ENCODE measurements at regions not wholly inside any gene's neighbourhood (a gene's known extent, or its start where the extent isn't known, plus 50 kb on each side); places are given as distances from the start of the nearest gene placed in this dataset.

DNA sequence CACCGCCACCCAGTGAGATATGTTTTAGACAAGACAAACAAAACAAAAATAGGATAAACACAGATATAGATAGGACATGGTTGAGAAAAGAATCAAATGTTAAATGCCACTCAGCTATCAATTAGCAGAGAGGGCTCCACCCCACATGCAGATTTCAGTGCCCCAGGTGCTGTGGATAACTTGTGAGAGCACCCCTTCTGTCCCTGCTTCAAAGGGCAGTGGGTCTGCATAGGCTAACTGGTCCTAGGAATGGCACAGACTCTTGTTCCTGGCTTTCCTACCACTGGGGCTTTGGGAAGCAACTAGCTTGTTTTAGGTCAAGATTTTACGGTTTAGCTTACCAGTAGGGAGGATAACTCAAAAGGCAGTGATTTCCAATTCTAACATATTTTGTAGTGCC, 460.3 kb downstream of the TSHZ3 start:
- no peak for DNase-seq

DNA sequence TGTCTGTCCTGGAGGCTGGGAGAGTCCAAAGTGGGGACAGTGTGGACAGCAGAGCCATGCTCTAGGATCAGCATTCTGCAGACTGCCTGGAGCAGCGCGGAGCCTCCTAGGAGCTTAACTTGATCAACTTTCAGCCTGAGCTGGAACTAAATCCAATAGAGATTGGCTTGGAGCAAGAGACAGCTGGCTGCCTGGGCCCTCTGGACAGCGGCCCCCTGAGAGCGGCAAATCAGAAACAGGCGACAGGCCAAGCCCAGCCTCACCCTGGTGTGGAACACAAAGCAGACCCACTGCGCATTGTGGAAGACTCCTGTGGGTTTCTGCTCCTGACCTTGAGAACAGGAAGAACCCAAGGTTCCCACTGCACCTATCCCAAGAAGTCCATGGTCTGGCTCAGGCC, 462.2 kb downstream of the TSHZ3 start:
- DNase-seq, result no peak

DNA sequence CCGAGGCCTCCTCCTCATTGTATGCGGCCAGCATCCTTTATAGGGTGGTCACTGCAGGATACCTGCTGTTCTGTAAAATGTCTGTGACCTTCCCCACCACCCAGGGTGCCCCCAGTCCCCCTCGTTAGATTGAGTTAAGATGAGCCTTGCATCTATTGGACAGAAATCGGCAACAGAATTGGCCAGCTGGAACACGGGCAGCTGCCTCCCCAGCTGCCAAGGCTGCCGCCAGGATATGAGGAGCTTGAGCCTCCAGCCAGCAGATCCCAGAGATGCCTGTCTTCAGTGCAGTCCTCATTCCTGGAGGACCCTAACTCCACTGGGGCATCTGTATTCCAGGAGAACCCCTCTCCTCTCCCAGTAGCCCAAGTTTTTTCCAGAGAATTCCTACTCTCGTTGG, 463.0 kb downstream of the TSHZ3 start:
- DNase-seq, result no peak

DNA sequence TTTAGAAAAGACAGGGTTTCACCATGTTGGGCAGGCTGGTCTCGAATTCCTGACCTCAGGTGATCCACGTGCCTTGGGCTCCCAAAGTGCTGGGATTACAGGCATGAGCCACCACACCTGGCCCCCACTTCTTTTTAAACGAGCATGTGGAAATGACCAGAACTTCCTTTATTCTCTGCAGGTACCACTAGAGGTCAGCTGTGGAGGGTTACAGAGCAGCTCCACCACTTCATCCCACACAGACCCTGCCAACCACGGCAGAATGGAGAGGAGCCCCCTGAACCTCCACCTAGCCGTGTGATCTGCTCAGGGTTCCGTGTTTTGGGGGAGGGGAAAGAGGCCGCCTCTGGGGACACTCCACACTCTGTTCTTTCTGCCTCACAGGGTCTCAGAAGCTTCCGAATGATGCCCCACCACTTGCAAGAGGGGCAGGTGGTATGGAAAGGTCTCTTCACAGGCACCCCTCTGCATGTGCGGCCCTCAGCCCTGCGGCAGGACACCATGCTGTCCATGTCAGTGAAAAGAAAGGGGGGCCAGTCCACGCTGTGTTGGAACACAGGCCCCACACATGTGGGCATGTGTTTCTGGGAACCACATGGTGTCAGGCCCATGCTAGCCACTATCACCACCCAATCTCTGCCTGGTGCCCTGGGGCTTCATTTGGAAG, 465.0 kb downstream of the TSHZ3 start:
- DNase-seq, result no peak

DNA sequence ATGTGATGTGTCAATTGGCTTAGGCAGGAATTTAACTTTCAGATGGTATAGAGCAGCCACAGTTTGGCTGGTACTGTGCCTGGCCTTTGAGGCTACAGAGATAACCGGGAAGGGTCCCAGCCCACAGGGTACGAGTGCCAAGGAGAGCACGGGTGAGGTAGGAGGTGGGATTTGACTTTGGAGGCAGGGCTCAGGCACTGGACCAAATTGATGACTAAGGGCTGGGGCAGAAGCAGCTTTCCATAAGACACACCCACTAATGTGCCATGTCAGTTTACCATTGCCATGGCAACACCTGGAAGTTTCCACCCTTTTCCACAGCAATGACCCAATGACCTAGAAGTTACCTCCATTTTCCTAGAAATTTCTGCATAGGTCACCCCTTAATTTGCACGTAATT, 466.2 kb downstream of the TSHZ3 start:
- no peak for DNase-seq

DNA sequence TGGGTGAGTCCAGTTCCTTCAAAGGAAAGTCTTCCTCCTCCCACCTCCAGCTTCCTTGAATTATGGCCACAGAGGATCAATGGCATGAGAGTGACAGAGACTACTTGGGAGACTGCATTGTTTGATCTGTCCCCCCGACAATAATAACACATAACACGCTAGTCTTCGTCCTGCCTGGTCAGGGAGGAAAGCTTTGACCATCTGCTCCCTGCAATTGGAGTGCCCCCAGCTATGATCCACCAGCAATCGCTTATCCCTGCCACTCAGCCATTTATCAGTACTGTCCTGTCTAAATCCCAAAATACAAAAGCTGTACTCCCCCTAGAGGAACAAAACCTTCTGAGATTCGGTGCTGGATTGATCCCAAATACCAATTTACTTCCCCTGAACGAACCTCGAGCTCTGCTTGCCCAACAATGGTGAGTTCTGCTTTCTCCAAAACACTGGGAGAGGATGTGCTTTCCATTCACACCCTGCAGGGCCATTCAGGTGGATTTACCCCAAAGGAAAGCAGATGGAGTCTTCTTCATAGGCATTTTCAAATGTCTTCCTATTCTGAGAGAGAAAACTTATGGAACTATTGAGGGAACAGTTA, 466.7 kb downstream of the TSHZ3 start:
- DNase-seq, result no peak

DNA sequence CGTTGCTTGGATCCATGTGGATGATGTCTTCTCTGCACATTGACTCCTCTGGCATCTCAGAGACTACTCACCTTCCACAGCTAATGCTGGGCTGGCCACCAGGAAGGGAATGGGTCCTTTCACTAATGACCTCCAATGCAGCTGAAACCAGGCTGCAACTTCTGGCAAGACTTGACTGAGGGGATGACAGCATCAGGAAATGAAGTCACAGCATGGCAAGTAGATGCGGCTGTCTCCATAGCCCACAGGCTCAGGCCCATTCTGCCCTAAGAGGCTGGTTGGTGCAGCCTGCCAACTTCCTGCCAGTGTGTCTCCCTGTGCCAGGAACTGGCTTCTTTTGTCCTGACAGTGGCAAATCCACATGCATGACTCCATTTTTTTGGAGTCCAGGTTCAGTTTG, 467.3 kb downstream of the TSHZ3 start:
- no peak for DNase-seq

DNA sequence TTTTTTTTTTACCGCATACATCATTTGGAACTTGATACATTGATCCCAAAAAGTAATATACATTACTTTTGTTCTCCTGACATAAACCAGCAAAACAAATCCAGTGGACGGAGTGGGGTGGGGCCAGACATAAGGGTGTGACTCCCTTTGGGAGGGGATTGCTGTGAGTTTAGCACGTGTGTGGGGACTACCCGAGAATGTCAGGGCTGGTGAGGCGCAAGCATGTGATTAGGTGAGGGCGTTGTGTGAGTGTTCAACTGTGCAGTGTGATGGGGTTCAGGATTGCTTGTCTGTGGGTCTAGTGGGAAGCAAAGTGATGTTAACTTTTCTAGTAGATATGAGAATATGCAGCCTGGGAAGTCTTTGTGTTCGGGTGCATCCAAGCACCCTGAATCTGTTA, 468.0 kb downstream of the TSHZ3 start:
- DNase-seq, result no peak

DNA sequence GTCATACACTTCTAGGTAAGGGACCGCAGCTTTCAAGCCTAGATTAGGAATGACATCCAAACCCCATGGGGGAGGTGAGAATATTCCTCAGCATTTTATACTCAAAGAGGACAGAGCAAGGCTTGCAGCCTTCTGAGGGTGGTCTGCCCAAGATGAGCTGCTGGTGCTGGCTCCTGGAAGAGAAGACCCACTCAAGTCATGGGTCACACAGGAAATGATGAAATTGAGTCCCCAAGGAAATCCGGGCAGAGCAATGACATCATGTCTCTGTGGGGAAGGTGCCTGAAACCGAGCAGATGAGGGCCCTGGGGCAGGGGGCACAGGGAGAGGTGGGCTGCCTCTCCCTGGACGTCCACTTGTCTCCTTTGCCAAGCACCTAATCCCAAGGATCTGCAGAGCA, 468.7 kb downstream of the TSHZ3 start:
- DNase-seq, result no peak

DNA sequence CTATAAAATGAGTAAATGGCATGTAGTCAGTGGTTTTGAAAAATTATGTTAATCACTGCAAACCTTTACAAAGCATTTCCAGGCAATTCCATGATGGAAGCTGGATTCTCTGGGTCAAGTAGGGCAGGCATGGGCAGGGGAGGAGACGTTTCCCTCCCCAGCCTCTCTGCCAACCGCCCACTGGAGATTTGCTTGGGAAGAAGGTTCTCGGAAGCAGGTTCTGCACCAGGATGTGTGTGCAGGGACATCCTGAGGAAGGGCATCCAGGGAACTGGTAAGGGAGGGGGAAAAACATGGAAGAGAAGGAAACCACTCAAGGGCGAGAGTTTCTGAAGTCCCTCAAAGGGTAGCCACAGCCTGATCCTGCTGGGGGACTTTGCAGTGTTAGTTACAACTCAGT, 469.1 kb downstream of the TSHZ3 start:
- DNase-seq, result no peak

DNA sequence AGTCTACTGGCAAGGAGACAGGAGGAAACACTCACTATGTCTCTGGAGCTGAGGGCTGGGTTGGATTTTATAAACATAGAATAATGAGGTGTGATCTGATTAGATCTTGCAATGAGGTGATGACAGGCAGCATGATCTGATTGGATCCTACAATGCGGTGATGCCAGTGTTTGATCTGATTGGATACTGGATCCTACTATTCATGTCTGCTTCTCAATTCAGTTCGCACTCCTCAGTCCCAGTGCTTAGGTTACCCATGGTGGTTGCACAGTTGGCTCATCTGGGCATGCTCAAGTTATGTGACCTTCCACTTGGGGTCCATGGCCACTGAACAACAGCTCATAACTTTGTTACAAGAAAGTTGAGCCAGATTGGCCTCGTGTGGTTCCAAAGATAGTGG, 469.5 kb downstream of the TSHZ3 start:
- no peak for DNase-seq

DNA sequence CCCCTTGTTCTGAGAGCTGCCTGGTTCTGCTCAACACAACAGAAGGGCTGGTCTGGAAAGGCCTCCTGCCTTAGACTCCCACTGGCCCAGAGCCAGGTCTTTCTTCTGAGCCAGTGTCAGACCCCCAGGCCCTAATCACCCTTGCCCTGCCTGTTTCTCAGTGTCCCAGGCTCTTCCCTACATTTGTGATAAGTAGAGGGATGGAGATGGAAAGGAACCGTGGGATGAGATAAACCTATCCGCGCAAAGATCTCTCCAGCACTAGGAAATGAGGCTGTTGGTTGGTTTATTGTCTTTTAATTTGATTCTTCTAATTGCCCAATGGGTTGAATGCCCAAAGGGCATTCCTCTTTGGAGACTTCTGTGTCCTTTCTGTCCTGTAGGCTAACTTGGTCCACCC, 470.0 kb downstream of the TSHZ3 start:
- DNase-seq, result no peak

DNA sequence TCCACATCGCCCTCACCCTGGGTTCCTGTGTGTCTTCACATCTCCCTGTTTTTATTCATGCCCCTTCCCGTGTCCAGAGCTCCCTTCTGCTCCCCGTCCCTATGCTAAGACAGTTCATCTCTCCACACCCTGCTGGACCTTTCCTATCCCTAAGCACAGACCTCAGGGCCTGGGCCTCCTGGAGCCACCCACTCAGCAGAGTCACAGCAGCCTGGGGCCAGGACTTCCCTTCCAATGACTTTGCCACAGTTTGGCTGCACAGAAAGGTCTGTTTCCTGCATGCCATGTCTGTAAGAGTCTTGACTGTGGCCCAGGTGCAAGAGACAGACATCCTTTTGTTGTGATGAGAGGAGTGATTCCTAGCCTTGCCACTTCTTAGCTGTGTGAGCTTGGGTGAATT, 470.7 kb downstream of the TSHZ3 start:
- DNase-seq, result no peak

DNA sequence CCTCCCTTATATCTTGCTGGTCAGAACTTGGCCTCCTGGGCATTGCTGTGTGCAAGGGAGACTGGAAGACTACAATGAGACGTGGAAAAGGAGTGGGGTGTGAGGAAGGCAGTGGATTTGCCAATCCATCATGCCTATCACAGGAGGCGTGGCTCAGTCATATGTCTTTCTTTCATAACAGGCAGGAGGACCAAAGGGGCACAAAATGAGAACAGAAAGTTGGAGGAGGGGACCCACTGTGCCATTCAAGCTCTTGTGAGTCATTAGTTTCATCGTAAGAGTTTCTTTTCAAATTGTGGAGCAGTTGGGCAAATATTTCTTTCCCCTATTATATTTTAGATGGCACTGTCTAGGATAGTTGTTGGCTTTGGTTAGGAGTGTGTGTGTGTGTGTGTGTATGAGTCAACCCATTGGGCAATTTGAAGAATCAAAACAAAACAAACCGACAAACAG, 471.5 kb downstream of the TSHZ3 start:
- DNase-seq, result no peak

DNA sequence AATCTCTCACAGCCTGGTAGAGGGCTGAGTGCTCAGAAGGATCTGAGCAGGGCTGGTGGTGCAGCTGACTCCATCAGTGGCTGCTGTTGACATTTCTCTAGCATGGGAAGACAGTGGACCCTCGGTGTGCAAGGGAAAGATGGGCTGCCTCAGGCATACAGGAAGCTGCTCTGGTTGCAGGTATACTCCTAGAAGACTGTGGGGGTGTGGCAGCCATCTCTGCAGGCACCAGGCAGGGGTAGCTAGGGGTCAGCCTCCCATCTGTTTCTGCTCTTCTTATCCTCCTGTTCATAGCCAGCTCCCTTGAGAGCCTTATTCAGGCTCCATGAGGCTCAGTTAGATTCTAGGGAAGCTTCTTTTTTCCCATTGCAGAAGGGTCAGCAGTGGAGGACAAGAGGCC, 475.5 kb downstream of the TSHZ3 start:
- no peak for DNase-seq

DNA sequence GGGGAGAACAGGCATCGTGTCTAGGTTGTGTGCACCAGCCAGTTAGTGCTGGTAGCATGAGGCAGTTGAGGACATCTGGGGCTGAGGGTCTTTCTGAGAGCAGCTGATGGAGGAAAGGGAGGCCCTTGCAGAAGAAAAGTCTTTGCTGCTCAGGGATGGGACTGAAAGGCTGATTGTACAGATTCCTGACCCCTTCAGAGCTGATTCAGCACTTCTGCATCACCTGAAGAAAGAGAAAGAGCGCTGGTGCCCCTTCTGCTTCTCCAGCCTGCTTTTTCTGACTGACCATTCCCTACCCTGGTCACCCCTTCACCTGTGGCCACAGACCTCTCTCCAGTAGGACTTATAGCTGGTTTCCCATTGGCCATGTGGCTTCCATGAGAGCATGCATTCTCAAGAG, 476.2 kb downstream of the TSHZ3 start:
- DNase-seq, result no peak

DNA sequence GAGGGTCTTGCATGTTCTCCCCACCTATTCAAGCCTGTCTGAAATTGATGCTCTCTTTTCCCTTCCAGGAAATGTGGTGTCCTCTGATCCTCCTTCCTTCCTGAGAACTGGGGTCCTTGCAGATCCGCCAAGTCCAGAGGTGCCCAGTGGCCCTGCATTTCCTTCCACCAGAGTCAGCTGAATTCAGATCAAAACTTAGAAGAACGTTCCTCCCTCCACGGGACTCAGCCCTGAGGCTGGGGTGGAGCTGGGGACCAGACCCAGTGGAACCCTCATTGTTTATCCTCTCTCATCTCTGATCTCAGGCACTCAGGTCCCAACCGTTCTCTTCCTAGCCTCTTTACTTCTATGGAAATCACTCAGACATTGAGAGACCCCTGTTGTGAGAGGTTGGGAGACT, 477.3 kb downstream of the TSHZ3 start:
- no peak for DNase-seq

DNA sequence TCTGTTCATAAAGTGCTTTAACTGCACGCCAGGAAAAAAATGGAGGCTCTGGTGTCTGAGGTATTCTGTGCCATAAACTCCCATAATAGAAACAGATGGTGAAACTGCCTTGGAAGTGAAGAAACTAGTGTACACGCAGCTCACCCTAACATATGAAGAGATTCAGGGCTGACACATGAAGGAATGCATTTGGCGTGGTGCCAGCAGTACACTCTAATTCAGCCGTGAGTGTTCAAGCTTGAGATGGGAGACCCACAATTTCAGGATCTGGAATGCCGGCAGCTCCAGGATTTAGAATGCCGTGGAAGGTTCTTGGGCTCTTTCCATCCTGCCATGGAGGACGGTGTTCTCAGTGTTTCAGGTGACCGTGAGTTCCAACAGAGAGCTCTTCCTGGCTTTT, 478.4 kb downstream of the TSHZ3 start:
- DNase-seq, result no peak

DNA sequence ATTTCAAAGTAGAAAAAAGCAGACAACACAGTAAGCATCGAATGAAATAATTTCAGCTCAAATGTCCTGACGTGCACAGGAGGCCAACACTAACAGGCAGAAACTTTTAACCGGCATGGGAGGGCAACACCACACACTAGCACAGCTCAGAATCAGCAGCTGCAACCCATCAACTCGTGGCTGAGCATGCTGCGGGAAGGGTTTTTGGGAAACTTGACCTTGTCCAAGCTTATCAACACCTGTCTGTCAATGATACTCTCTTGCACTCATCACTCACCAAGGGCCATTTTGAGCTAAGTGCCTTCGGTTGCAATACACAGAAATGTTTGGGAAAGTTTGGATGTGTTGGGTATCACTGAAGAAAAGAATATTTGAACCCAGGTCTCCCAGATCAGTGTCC, 483.7 kb downstream of the TSHZ3 start:
- no peak for DNase-seq

DNA sequence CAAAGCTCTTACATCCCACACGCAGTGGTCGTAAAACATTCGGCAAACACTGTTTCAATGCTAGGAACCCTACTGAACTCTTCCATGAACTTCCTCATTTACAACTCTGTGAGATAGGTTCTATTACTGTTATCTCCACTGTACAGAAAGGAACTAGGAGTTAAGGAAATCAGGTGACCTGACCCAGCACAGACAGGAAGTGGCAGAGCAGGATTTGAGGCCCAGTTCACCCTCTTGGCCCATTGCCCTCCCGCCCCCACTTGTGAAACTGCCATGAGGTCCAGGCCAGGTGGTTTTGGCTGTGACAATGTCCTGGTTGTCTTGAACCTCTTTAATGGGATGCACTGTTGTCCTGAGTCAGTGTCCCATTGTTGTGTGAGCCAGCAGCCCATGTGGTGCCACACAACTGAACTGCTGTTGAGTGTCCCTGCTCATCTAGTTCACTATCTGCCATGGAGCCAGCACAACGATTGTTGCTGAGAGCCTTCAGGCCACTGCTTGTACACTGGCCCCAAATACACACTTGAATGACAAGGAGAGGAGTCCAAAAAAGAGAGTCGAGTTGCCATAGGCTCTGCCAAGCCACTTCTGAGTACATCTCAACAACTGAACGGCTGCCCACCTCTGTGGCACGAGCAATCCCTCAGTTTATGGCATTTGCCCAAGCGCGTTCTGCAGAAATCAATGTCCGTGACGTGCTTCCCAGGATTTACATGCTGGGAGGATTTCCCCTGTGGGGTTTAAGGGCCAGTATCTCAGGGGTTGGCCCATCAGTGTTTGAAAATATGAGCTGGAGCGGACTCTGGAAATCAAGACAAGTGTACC, 484.6 kb downstream of the TSHZ3 start:
- DNase-seq, result no peak

DNA sequence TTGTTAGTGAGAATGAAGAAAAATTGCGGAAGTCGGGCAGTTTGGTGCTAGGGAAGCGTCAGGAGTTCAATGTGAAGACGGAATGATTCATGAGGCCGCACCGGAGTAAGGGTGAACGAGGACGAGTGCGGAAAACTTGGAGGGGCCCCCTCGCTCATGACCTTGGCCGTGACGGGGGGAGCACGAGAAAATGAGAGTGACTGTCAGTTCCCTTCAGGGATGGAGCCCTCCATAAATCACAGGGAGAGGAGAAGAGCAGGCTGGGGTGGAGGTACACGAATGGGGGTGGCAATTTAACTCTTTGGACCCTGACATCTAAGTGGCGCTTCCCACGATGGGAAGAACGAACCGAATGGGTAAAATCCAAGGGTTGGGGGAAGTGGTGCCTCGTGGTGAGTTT, 486.4 kb downstream of the TSHZ3 start:
- DNase-seq, result no peak

DNA sequence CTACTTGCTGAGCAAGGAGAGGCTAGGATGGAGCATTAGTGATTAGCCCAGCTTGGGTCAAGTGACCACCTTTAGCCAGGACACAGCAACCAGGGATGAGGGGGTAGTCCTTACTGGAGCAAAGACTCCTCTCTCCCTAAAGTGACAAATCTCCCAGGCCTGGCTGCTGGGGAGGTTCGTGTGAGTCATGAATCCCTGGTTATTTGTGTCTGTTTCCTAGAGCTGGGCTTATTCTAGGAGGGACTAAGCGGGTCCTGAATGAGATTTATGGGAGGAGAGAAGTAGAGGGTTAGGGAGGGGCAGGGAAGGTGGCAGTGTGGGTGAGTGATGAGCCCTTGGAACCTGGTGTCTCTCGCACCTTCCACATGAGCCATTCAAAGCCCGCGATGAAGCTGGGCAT, 487.3 kb downstream of the TSHZ3 start:
- no peak for DNase-seq

DNA sequence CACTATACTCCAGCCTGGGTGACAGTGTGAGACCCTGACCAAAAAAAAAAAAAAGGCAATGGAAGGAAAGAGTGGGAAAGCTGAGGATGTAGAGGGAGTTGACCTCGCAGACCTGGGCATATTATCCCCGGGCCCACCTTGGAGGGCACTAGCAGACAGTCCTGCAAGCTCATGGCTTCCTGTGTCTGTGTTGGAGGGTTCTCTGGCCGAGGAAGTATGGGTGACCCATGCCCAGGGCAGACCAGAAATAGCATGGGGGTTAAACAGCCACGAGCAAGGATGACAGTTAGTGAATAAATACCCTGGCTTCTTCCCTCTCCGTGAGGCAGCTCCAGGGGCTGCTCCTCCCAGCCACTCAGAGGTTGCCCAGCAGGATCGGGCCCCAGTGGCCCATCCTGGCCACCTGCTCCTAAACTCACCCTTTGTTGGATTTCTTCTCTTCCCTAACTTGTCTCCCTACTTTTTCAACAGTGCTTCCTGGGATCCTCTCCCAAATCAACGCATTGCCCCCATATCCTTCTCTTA, 485.8 kb downstream of the ZNF536 start:
- no peak for DNase-seq

DNA sequence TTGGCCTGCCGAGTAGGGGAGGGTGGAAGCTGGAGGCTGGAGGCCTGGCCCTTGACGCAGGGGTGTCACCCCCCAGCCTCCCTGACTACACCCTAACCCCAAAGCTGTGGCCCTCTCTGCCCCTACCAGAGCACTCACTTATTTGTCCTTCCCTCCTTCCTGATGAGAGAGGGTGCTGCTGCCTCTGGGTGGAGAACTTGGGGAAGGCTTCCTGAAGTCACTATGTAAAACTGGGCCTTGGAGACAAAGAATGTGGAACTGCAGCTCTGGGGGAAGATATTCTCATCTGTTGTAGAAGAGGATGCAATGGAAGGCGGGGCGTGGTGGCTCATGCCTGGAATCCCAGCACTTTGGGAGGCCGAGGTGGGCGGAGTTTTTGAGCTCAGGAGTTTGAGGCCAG, 485.2 kb downstream of the ZNF536 start:
- DNase-seq, result no peak
